HG03571 (cell line): ENCODE measurements at regions not wholly inside any gene's neighbourhood (a gene's known extent, or its start where the extent isn't known, plus 50 kb on each side); places are given as distances from the start of the nearest gene placed in this dataset.
"Not testable (repeated sequence)": the region's sequence is repeated elsewhere in the genome, so short reads cannot be mapped to it uniquely, and the experiment has no call there.

Source experiments
- ATAC-seq: cut with Tn5 transposase; IDR thresholded peaks from one replicate; pipeline ENCODE4 v1.9.1; 2021; ENCODE audit not compliant: unreplicated experiment

GRCh38 chr2:147330925-147331324 is 513.9 kb upstream of the ACVR2A start:
- no peak for ATAC-seq

DNA sequence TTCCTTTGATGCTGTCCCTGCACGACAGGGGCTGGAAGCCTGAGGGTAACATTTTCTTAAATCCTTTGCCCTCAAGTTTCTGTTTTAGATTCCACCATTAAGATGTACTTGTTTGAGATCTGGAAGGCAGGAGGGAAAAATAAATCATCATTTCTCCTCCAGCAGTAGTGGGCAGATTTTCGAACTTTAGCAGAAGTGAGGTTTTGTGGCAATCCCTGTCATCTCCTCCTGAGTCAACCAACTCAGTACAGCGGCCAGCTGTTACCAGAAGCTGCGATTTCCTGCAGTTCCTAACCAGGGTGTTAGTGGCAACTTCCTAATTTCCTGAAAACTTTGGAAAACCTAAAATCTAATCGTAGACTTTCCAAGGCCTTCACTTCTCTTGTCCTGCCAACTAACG is 517.2 kb upstream of the ACVR2A start:
- ATAC-seq = no peak

GRCh38 chr2:147325990-147326389 is 518.8 kb upstream of the ACVR2A start:
- ATAC-seq = no peak

DNA sequence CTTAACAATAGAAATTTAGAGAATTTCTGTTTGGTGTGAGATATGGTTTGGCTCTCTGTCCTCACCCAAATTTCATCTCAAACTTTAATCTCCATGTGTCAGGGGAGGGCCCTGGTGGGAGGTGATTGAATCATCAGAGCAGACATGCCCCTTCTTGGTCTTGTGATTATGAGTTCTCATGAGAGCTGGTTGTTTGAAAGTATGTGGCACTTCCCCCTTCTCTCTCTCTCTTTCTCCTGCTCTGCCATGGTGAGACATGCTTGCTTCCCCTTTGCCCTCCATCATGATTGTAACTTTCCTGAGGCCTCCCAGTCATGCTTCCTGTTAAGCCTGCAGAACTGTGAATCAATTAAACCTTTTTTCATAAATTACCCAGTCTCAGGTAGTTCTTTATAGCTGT is 524.7 kb upstream of the ACVR2A start:
- no peak for ATAC-seq

GRCh38 chr2:147311058-147311430 is 533.8 kb upstream of the ACVR2A start:
- ATAC-seq = no peak

GRCh38 chr2:147310335-147311057 is 534.3 kb upstream of the ACVR2A start:
- ATAC-seq = no peak

GRCh38 chr2:147297820-147298219 is 547.0 kb upstream of the ACVR2A start:
- peak; percentile 91 for ATAC-seq

- no peak for ATAC-seq
Measured at GRCh38 chr2:147294825-147295392, 549.9 kb upstream of the ACVR2A start.

GRCh38 chr2:147293991-147294824 is 550.6 kb upstream of the ACVR2A start:
- no peak for ATAC-seq

DNA sequence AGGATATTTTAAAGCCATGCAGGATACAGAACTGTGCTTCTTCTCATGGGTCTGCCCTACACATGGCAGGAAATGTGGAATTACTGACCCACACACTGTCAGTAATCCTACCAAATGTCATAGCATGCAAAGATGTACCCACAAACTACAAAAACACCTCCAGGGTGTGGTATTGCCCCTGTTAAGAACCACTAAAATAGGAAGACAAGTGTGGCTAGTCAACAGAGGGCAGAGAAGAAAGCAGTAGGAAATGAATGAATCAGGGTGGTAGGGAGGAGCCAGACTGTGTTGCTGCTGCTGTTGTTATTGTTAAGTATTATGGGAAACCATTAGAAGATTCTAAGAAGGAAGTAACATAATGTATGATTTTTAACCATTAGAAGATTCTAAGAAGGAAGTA is 556.7 kb upstream of the ACVR2A start:
- no peak for ATAC-seq

GRCh38 chr2:147275943-147276342 is 568.9 kb upstream of the ACVR2A start:
- no peak for ATAC-seq

DNA sequence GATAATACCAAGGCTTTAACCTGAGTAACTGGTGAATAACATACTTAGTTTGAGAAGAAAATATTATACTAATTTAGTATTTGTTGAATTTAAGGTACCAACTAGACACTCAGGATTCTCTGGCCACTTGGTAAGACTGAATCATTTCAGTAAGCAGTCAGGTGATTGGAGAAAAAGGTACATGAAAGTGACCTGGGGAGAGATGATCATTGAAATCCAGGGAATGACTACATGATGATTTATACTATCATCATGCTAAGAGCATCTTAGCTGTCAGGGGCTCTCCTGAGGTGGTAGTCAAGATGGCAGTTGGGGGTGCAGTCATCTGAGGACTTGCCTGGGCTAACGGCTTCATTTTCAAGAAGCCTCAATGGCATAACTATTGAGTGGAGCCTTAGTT is 571.2 kb upstream of the ACVR2A start:
- no peak for ATAC-seq

- ATAC-seq = no peak
Measured at GRCh38 chr2:147273106-147273505, 571.7 kb upstream of the ACVR2A start.

- not testable (repeated sequence) for ATAC-seq
Measured at GRCh38 chr2:147269581-147269980, 575.2 kb upstream of the ACVR2A start.

DNA sequence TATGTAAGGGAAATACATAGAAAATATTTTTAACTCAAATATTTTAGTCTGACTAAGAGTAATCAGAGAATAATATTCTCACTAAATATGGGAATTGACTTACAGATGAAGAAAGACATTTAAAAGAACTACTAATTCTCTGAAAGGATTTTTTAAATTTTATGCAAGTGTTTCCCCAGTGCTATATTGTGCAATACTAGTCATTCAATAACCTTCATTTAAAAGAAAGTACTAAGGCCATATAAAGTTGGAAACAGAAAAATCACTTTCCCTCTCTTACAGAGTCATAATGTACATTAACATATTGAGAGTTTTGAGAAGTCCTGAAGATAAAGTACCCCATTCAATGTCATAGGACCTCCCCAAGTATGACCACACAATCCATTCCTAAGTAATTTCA is 584.6 kb upstream of the ACVR2A start:
- no peak for ATAC-seq

- ATAC-seq = no peak
Measured at GRCh38 chr2:147255812-147256211, 589.0 kb upstream of the ACVR2A start.

DNA sequence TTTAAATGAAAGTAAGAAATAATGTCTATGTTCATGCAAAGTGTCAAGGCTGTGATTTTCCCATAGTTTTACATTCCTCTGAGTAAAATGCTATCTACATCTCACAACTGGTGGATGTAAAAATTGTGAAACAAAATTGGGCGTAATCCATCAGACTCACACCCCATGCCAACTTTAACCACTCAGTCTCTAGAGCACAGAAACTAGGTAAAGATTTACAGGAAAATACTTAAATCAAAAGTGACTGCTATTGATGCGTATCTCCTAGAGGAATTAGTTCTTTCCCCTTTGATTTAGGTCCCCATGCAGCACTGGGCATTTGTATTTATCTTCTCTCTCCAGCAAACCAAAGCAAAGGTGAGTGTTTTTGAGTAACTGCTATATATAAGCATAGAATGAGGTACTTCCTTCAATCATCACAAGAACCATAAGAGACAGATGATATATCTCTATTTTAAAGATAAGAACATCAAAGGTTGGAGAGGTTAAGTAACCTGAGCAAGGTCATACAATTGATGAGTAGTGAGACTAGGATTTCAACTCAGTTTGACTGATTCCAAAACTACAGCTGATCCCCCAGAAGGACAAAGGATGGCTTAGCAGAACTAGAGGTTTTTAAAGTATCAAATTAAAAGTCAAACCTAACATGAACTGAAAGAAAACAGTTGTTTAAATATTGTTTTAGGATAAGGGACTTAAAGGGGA is 594.0 kb upstream of the ACVR2A start:
- peak; percentile 87 for ATAC-seq

DNA sequence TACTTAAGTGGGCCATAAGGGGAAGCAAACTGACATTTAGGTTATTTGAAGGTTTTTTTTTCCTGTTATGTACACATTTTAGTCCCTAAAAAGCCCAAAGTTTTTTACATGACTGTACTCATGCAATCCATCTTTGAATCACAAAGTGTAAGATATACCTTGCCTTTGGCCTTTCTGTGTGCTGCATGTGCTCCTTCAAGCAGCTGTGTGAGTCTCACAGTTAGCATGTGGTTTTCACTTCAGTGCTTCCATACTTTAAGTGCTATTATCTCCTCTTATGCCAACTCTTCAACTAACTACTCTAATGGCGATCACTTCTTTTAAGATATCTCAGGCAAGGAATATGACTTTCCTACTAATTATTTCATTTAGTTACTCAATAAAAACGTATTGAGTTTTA is 597.1 kb upstream of the ACVR2A start:
- ATAC-seq = no peak

GRCh38 chr2:147242445-147242844 is 602.4 kb upstream of the ACVR2A start:
- no peak for ATAC-seq

DNA sequence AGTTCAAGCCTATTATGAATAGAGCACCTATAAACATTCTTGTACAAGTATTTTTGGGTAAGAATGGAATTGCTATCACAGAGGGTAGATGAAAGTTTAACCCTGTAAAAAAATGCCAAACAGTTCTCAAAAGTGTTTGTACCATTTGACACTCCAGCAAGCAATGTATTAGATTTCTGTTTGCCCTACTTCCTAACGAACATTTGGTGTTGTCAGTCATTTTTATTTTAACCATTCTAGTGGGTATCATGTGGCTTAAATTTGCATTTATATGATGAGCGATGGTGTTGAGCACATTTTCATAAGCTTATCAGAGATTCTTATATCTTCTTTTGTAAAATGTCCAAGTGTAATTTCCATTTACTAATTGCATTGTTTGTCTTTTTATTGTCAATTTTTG is 608.2 kb upstream of the ACVR2A start:
- ATAC-seq = no peak

DNA sequence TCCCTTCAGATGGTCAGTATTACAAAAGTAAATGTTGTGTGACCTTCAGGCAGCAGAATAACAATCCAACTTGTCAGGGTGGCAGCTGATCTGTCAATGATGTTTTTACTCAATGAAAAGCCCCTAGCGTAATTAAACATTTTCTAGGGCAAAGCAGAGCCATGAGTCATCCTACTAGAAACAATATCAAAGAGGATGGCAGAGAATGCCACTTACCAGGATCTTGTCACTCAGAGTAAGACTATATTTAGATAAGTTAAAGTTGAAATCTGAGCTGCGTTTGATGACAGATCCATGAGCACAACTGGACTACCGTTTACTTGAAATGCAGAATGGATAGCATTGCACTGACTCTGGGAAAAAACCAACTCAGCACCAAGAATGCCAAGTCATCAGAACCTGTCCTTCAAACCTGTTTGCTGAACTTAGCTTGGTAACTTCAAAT is 612.6 kb upstream of the ACVR2A start:
- no peak for ATAC-seq
